Memory B cell (primary cell): ENCODE measurements at regions not wholly inside any gene's neighbourhood (a gene's known extent, or its start where the extent isn't known, plus 50 kb on each side); places are given as distances from the start of the nearest gene placed in this dataset.
"Not testable (repeated sequence)": the region's sequence is repeated elsewhere in the genome, so short reads cannot be mapped to it uniquely, and the experiment has no call there.

Experiments
- ATAC-seq: fragments of 150-1000 bp; cut with Tn5 transposase; 2 replicates; pipeline ENCODE4 v1.10.0; 2021; ENCODE audit warnings: low read depth, mild to moderate bottlenecking, moderate library complexity
- DNase-seq, 2 donors: peaks; one replicate each; pipeline ENCODE4 v3.0.0; 2022; ENCODE audit warnings: low spot score in 2 of 2
- H3K27ac Mint-ChIP-seq: one replicate; pipeline ENCODE4 v1.8.0; 2022; ENCODE audit warnings: mild to moderate bottlenecking, moderate library complexity, mixed read lengths
- H3K27me3 Mint-ChIP-seq: one replicate; pipeline ENCODE4 v1.8.0; 2022; ENCODE audit warnings: mixed read lengths
- H3K36me3 Mint-ChIP-seq: one replicate; pipeline ENCODE4 v1.8.0; 2022; ENCODE audit warnings: mild to moderate bottlenecking, mixed read lengths
- H3K4me1 Mint-ChIP-seq: one replicate; pipeline ENCODE4 v1.8.0; 2022; ENCODE audit warnings: mixed read lengths
- H3K4me3 Mint-ChIP-seq: one replicate; pipeline ENCODE4 v1.8.0; 2022; ENCODE audit warnings: mild to moderate bottlenecking, moderate library complexity, mixed read lengths
- H3K9me3 Mint-ChIP-seq: one replicate; pipeline ENCODE4 v1.8.0; 2022; ENCODE audit warnings: mixed read lengths

DNA sequence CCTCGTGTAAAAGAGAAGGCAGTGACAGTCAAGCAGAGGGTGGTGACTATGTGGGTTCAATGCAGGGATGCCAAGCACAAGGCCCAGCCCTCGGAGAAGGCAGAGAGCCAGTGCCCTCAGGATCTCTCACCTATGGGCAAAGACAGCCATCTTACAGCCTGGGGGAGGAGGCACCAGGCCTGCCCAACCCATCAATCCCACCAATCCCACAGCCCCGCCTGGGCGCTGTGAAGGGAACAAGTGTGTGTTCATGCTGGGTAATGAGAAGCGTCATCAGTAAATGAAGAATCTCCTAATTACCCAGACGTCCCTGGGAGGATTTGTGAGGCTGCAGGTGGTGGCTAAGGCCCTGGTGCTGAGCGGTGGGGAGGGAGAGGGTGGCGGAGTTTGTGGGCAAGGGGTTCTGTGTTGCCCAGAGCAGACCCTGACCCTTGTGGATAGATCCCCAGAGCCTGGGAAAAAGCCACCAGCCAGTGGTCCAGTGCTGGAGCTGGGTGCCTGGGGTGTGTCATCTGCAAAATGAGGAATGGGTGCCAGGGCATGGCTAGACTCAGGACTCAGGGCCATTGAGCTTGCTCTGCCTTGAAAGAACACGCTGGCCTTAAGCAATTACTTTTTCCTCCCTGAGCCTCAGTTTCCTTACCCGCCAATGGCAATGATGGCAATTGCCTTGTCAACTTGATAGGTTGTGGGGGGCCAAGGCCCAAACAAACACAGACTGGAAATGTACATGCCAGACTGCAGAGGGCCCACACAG, 128.1 kb upstream of the UNC5B start:
- Mint-ChIP-seq H3K9me3 (no peaks in the 10 kb centered on the region), H3K4me1 (no peaks in the 10 kb centered on the region), H3K36me3 (no peaks in the 10 kb centered on the region), H3K27ac (no peak overlapping the region), H3K4me3 (no peak overlapping the region), H3K27me3 (peaks cover 3% of the 10 kb centered on the region)
- DNase-seq, result no peak
- no peak for ATAC-seq

DNA sequence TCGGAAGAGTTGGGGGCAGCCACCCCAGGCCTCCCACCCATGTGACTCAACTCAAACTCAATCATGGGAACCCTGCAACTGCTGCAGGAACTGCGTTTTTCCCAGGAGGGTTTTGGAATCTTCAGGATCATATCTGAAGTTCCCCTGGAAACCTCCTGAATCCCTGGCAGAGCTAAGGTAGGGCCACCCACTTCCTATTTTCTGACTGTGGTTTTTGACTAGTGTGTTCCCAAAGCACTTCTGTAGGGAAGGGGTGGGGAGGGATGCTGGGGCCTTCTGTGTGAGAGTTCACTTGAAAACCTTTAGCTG, 127.6 kb upstream of the UNC5B start:
- Mint-ChIP-seq H3K27ac (no peak overlapping the region), H3K36me3 (no peaks in the 10 kb centered on the region), H3K4me1 (no peaks in the 10 kb centered on the region), H3K9me3 (no peaks in the 10 kb centered on the region), H3K27me3 (peaks cover 3% of the 10 kb centered on the region), H3K4me3 (no peak overlapping the region)
- ATAC-seq, result no peak
- DNase-seq, result no peak

DNA sequence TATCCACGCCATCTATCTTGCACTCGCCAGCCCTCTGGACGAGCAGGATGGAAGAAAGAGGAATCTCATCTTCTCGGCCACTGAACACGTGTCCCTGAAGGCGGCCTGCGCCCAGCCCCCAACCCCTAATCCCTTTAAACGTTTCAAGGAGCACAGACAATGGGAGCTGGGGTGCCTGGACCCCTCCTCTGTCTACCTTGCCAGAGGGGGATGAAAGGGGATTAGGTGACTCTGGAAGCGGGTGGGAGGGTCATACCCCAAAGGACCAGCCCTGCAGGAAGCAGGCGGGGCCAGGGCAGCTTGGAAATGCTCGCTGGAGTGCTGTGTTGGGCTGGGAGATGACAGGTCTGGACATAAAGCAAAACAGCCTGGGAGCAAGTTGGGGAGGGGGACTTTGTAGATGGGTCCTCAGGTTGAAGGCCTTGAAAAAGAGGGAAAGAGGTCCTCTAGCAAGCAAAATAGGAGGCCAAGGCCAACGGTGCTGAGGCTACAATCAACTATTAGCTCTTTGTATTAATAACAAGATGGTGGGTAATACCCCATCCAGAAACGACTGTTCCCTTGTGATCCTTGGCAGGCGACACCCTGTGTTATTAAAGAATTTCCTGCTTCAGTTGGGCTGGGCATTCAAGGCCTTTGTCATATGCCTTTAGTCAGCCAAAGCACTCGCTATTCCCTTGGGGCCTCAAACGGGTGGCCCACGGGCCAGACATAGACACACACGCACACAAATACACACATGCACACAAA, 126.5 kb upstream of the UNC5B start:
- DNase-seq (peak in 1 of 2 donors; percentile 4), ATAC-seq (no peak)
- Mint-ChIP-seq H3K4me1 (no peaks in the 10 kb centered on the region), H3K27ac (no peak overlapping the region), H3K4me3 (no peak overlapping the region), H3K9me3 (no peaks in the 10 kb centered on the region), H3K36me3 (no peaks in the 10 kb centered on the region), H3K27me3 (peaks cover 9% of the 10 kb centered on the region)

DNA sequence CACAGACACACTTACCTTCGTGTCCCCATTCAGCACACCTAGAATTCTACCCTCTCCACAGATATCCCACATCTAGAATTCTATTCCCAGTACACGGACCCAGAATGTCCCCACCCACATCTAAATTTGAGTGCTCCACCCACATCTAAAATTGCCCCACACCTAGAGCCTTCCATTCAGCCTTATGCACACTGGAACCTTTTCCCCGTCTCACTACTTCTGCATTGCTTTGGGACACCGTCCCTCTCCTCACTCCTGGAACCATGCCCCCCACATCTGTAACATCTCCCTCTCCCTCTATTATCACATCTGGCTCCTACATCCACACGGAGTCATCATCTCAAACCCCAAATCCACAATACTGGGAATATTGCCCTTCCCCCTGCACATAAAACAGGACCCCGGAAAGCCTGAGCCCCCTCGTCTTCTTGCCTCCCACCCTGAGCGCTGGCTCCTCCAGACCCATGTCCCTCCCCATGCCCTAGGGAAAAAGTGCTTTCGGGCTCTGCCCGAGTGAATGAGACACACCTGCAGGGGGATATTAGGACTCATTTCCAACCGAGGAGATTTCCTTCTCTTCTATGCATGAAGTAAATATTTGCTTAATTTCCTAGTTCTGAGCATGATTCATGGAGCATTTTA, 125.8 kb upstream of the UNC5B start:
- DNase-seq, result no peak

DNA sequence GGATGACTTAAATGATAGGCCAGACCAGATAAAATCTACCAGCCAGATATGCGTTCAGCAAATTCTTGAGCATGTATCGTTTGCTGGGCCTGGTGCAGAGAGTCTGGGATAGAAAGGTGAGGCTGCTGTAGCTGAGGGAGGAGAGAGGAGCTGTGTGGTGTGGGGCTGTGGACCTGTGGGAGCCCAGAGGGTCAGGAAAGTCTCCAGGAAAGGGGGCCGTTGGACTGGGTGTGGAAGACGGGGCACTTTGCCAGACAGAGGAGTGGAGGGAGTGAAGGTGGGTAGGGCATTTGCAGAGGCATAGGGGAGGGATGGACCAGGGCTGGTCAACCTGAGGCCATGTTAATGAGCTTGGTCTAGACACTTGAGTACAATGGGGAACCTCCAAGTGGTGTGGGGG, 124.7 kb upstream of the UNC5B start:
- no peak for ATAC-seq
- H3K27me3 Mint-ChIP-seq, result peaks cover 12% of the 10 kb centered on the region
- H3K36me3 Mint-ChIP-seq, result no peaks in the 10 kb centered on the region

More for the DNA sequence above, 125.8 kb upstream of the UNC5B start:
- Mint-ChIP-seq H3K27ac (no peak overlapping the region), H3K27me3 (peaks cover 12% of the 10 kb centered on the region), H3K4me1 (no peaks in the 10 kb centered on the region), H3K4me3 (no peak overlapping the region), H3K36me3 (no peaks in the 10 kb centered on the region), H3K9me3 (no peaks in the 10 kb centered on the region)
- no peak for ATAC-seq

DNA sequence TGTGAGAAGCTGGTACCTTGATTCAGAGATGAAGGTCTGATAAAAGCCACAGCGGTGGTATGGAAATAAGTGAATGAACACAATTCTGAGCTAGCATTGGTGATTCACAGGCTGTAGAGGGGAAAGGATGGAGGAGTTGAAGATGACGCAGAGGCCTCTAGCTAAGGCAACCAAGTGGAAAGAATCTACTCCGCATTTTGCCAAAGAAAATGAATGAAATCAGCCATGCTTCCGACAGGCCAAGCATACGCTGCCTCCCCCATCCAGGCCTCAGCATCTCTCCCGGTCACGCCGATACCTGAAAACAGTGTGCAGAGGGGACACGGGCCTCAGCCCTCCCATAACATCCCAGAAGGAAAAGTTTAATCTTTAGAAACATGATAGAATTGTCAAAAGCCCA, 124.3 kb upstream of the UNC5B start:
- H3K9me3 Mint-ChIP-seq, result peaks cover 2% of the 10 kb centered on the region
- ATAC-seq (no peak), DNase-seq (no peak)
- no peaks in the 10 kb centered on the region for H3K4me1 Mint-ChIP-seq
- no peaks in the 10 kb centered on the region for H3K36me3 Mint-ChIP-seq
- H3K27me3 Mint-ChIP-seq, result peaks cover 12% of the 10 kb centered on the region
- H3K4me3 Mint-ChIP-seq, result no peak overlapping the region
- H3K27ac Mint-ChIP-seq, result no peak overlapping the region

More for the DNA sequence above, 124.7 kb upstream of the UNC5B start:
- no peak overlapping the region for H3K27ac Mint-ChIP-seq
- H3K4me1 Mint-ChIP-seq, result no peaks in the 10 kb centered on the region
- H3K4me3 Mint-ChIP-seq, result no peak overlapping the region
- no peaks in the 10 kb centered on the region for H3K9me3 Mint-ChIP-seq
- no peak for DNase-seq

DNA sequence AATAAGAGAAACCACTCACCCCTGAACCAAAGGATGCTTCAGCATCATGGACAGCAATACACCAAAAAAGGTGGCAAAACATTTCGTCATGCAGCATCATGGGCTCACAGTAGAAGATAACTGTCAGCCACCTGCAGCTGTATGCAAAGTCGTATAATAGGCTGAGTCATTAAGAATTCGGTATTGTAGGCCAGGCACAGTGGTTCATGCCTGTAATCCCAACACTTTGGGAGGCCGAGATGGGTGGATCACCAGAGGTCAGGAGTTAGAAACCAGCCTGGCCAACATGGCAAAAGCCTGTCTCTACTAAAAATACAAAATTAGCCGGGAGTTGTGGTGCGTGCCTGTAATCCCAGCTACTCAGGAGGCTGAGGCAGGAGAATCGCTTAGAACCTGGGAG, 123.8 kb upstream of the UNC5B start:
- not testable (repeated sequence) for ATAC-seq, H3K9me3 Mint-ChIP-seq, H3K4me3 Mint-ChIP-seq, H3K36me3 Mint-ChIP-seq, H3K4me1 Mint-ChIP-seq, H3K27ac Mint-ChIP-seq, DNase-seq
- H3K27me3 Mint-ChIP-seq, result peaks cover 12% of the 10 kb centered on the region

DNA sequence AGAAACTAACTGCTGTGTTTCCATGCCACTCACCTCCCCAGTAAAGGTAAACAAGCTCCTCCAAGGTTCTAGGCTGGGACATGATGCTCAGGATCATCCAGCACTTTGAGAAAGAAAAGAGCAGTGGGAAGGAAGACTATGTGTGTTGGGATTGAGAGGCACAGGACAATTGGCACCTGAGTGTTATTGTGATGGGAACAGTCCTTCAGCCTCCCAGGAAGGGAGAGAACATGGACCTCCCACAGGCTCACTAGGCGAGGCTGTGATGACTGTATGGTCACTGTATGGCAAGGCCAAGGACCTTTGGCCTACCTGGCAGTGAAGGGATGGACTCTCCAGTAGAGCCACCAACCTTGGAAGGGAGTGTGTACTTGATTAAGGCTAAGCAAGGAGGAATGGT, 123.2 kb upstream of the UNC5B start:
- Mint-ChIP-seq H3K4me1 (no peaks in the 10 kb centered on the region), H3K4me3 (no peak overlapping the region), H3K9me3 (peaks cover 6% of the 10 kb centered on the region), H3K36me3 (no peaks in the 10 kb centered on the region), H3K27ac (no peak overlapping the region), H3K27me3 (peaks cover 12% of the 10 kb centered on the region)
- peak in 1 of 2 donors; percentile 3 for DNase-seq
- ATAC-seq, result no peak

DNA sequence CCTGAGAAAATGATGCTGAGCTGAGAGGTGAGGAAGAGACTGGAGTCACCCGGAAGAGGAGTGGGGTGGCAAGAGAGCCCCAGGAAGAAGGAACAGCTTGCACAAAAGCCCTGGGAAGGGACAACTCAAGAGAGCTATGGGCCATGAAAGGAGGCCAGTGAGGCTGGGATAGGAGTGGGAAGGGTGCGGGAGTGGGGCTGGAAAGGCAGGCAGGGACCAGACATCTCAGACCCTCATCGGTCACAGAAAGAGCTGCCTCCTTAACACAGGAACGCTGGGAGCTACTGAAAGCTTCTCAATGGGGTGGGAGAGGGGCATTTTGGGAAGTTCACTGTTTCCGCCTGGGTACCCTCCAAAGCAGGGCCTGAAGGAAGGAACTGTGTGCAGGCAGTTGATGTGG, 122.0 kb upstream of the UNC5B start:
- H3K4me3 Mint-ChIP-seq, result no peak overlapping the region
- H3K27me3 Mint-ChIP-seq, result peaks cover 12% of the 10 kb centered on the region
- H3K36me3 Mint-ChIP-seq, result no peaks in the 10 kb centered on the region
- ATAC-seq (no peak), DNase-seq (peak in 1 of 2 donors; percentile 5)
- H3K27ac Mint-ChIP-seq, result no peak overlapping the region
- peaks cover 7% of the 10 kb centered on the region for H3K9me3 Mint-ChIP-seq
- H3K4me1 Mint-ChIP-seq, result no peaks in the 10 kb centered on the region

DNA sequence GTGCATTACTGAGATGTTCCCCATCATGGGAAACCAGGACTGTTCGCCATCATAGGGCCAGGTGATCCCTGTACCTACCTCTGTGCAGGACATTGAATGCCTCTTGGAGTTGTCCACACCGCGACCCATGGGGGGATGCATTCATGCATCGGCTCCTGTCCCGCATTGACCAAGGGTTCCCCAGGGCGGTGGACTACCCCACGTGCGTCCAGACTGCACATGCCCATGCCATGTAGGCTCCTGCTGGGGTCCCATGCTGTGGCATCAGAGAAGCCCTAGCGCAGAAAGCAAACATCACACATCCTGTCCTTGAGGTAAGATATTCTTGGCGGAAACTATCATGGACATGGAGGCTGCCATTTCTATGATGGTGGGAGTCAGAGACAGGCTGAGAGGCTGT, 121.6 kb upstream of the UNC5B start:
- Mint-ChIP-seq H3K36me3 (no peaks in the 10 kb centered on the region), H3K27ac (no peak overlapping the region), H3K27me3 (peaks cover 11% of the 10 kb centered on the region), H3K4me3 (no peak overlapping the region), H3K4me1 (no peaks in the 10 kb centered on the region), H3K9me3 (peaks cover 7% of the 10 kb centered on the region)
- DNase-seq (peak in 1 of 2 donors; percentile 5), ATAC-seq (no peak)

DNA sequence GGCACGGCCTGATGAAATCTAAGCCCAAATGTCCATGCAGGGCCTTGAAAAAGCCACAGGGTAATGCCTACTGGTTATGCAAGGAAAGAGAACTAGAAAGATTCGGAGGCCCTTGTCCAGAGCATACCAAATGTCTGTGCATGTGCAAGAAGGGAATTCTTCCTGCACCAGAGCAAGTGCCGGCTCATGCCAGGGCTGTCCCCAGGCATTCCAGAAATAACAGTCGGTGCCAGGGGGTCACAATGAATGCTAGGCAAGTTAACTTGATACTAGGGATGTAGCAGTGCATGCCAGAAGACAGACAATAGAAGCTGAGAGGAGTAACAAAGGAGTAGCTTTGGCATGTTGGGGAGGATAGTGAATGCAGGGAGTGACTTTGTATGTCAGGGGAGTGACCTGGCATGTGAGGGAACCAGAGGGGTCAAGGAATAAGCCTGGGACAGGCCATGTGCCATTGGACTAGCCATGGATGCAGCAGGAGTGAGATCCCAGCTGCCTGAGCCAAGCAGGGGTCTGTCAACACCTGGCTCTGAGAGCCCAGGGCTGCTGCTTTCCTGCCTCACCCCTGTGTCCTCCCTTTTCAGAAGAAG, 119.5 kb upstream of the UNC5B start:
- peaks cover 8% of the 10 kb centered on the region for H3K9me3 Mint-ChIP-seq
- peaks cover 13% of the 10 kb centered on the region for H3K27me3 Mint-ChIP-seq
- H3K4me3 Mint-ChIP-seq, result no peak overlapping the region
- H3K36me3 Mint-ChIP-seq, result no peaks in the 10 kb centered on the region
- H3K27ac Mint-ChIP-seq, result no peak overlapping the region
- DNase-seq (no peak), ATAC-seq (no peak)
- no peaks in the 10 kb centered on the region for H3K4me1 Mint-ChIP-seq

DNA sequence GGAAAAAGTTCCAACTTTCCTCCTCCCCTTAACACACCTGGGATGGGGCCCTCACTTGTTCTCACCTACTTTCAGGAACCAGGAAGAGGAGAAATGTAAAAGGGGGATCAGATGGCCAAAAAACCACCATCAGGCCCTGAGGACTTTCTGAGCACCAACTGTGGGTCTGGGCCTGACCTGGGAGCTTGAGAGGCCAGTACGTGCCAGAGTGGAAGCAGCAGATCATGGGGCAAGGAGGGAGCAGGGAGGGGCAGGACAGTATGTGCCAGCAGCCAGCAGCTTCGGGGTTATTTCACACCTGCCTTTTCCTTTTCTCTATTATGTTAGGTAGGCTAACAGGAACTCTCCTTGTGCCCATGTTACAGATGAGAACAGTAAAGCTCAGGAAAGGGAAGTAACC, 118.8 kb upstream of the UNC5B start:
- no peaks in the 10 kb centered on the region for H3K4me1 Mint-ChIP-seq
- no peak for ATAC-seq
- no peak overlapping the region for H3K4me3 Mint-ChIP-seq
- DNase-seq, result no peak
- H3K36me3 Mint-ChIP-seq, result no peaks in the 10 kb centered on the region
- no peak overlapping the region for H3K27ac Mint-ChIP-seq
- H3K9me3 Mint-ChIP-seq, result peaks cover 8% of the 10 kb centered on the region
- H3K27me3 Mint-ChIP-seq, result peaks cover 13% of the 10 kb centered on the region

DNA sequence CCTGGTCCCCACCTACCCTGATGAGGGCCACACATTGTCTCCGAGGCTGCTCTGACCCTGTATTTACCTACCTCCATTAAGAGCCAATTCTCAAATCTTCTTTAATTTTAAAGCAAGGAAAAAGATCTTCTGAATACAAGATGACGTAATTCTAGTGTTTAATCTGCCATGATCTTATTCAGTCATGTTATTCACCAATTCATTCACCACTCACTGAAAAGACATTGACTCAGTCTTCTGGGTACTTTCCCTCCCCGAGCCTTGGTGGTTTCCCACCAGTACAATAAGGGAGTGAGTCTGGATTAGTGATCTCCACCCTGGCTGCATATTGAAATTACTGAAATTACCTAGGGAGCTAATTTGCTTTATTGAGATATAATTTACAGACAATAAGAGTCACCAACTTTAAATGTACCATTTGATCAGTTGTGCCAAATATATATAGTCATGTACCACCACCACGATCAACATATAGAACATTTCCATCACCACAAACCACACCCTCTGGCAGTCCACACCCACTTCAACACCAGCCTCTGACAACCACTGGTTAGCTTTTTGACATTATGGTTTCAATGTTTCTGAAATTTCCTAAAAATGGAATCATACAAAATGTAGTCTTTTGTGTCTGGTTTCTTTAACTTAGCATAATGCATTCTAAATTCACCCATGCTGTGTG, 117.5 kb upstream of the UNC5B start:
- peaks cover 13% of the 10 kb centered on the region for H3K27me3 Mint-ChIP-seq

More for the DNA sequence above, 117.5 kb upstream of the UNC5B start:
- DNase-seq (no peak), ATAC-seq (no peak)
- Mint-ChIP-seq H3K4me3 (no peak overlapping the region), H3K9me3 (peaks cover 8% of the 10 kb centered on the region), H3K27ac (no peak overlapping the region), H3K4me1 (no peaks in the 10 kb centered on the region), H3K36me3 (no peaks in the 10 kb centered on the region)
